22Rv1 (cell line): ENCODE measurements at regions not wholly inside any gene's neighbourhood (a gene's known extent, or its start where the extent isn't known, plus 50 kb on each side); places are given as distances from the start of the nearest gene placed in this dataset.

ENCODE experiments used
- H3K27ac ChIP-seq: fragments of 450-650 bp; 2 replicates; pipeline ENCODE4 v1.5.1; 2017
- ZFX ChIP-seq: fragments of 450-650 bp; IDR thresholded peaks from 2 replicates; pipeline ENCODE4 v1.6.1; 2017; ENCODE audit warnings: antibody characterized with exemption, borderline replicate concordance
- TF ChIP-seq, protein P1 (sequence below): fragments of 450-650 bp; IDR thresholded peaks from 2 replicates; pipeline ENCODE4 v1.5.1; 2017; ENCODE audit warnings: mild to moderate bottlenecking

DNA sequence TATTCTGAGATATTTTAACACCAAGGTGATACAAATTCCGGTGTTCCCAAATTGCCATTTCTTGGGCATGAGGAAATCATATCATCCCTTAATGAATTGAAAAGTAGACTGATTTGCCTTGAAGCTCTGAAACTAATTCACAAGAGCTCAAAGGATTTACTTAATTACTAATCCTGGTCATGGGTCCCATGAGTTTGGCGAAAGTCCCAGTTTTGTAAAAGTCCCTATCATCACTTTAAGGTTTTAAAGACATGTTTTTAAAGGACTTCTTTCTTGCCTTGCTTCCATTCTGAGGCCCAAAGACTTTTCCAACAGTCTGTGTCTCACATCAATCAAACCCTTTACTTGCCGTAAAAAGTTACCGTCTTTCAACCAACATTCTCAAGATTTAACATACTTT lies 377.9 kb downstream of the DNAJB9 start:
- TF ChIP-seq, protein P1, sequence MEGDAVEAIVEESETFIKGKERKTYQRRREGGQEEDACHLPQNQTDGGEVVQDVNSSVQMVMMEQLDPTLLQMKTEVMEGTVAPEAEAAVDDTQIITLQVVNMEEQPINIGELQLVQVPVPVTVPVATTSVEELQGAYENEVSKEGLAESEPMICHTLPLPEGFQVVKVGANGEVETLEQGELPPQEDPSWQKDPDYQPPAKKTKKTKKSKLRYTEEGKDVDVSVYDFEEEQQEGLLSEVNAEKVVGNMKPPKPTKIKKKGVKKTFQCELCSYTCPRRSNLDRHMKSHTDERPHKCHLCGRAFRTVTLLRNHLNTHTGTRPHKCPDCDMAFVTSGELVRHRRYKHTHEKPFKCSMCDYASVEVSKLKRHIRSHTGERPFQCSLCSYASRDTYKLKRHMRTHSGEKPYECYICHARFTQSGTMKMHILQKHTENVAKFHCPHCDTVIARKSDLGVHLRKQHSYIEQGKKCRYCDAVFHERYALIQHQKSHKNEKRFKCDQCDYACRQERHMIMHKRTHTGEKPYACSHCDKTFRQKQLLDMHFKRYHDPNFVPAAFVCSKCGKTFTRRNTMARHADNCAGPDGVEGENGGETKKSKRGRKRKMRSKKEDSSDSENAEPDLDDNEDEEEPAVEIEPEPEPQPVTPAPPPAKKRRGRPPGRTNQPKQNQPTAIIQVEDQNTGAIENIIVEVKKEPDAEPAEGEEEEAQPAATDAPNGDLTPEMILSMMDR, result no peak
- no peak for TF ChIP-seq ZFX
- no peak overlapping the region for H3K27ac ChIP-seq

DNA sequence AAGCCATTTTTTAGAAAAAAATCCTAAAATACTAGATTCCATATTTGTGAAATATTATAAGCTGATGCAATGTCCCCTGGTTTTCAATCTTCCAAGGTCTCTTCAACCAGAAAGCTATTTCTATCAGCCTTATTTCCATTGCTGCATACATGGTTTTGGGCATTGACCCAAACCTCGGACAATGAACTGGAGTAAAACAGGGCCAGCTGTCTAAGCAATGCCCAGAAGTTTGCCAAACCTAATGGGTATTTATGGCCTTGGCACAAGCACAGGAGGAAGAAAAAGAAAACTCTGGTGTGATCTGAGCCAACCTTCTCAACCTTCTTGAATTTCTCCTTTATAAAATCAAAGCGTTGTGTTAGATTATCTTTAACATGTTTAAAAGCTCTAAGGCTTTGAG lies 402.3 kb downstream of the DNAJB9 start:
- TF ChIP-seq ZFX, result no peak
- TF ChIP-seq, protein P1, result no peak
- no peak overlapping the region for H3K27ac ChIP-seq

DNA sequence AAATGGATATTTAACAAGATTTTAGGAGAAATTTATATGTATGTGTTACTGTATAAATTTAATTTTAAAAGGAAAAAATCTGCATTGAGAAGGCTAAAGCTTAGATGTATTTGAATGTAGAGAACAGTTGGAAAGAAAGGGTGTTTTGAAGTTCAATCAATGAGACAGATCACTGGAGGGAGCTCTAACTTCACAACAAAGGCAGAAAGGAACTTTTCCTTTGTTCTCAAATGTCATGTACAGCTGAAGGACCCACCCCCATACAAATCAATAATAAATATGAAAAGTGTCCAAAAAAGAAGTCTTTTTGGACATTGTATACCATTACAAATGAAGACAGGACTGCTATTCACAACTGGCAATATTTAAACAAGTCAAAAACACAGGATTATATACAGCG lies 403.4 kb downstream of the DNAJB9 start:
- TF ChIP-seq, protein P1, result peak; percentile 66
- no peak for TF ChIP-seq ZFX
- H3K27ac ChIP-seq, result no peak overlapping the region

DNA sequence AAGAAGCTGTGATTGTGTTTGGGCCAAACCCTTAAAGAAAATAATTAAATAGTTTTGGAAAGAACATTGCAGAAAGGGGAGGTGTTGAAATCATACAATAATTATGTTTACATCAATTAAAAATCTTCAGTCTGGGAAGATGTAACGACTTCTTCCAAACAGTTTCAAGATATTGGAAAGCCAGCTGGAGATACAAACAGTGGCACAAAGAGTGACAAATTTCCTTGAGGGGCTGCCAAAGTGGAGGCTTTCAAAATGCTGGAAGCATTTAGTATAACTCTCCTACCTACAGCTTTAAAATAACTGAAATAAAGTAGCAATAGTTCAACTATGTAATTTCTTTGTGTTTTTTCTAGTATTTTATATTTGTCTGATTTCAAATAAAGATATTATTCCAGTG lies 405.0 kb downstream of the DNAJB9 start:
- H3K27ac ChIP-seq, result no peak overlapping the region
- no peak for TF ChIP-seq ZFX
- TF ChIP-seq, protein P1, result no peak

DNA sequence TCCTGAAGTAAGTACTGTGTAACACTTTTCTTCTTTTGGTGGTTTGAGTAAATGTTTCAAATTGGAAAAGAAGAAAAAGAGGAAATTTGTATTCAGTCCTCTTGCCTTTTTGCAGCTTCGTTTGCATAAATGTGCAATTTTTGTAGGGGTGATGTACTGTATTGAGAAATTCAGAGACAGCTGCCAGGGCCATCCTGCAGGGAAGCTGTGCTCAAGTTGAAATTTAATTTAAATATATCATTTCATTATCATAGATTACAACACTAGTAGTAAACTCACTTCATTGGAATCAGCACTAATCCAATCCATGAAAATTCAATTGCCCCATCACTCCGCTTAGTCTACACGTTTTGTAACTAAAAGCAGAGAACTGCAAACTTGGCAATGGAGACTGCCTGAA lies 415.4 kb downstream of the DNAJB9 start:
- TF ChIP-seq ZFX, result no peak
- TF ChIP-seq, protein P1, result no peak
- H3K27ac ChIP-seq, result no peak overlapping the region

DNA sequence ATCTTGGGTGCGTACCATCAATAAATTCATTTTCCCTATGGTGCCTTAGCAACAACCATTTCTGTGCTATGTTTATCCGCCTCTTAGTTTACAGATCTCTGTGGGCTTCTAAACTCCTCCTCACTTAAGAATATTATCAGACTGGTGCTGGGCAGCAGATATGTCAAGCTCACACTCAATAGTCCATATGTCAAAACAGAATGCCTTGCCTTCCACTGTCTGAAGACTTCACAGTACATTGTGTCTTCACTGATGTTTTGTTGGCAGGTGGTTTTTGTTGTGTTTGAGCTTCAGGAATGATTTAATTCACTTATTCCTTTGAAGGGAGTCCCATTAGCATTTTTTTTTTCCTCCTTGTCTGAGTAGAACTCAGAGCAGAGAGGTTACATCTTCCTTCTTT lies 419.6 kb downstream of the DNAJB9 start:
- TF ChIP-seq, protein P1, result no peak
- H3K27ac ChIP-seq, result no peak overlapping the region

DNA sequence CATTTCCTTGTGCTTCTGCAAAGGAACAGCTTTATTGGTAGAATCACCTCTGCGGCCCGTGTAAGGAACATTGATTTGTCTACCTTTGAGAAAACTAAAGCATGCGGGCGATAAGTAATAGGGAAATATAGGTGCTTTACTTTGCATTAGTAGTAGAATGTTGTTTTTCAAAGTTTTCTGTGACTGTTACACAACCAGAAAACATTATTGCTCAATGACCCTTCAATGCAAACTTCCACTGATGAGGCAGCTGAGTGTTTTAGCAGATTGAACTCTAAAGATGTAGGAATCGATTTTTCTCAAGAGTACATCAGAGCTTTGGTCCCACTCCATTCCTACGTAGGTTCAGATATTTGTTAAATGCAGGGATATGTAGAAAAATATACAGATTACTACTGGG lies 427.8 kb downstream of the DNAJB9 start:
- no peak overlapping the region for H3K27ac ChIP-seq
- TF ChIP-seq, protein P1, result no peak
- no peak for TF ChIP-seq ZFX
